SU-DHL-6 (cell line): ENCODE measurements at regions not wholly inside any gene's neighbourhood (a gene's known extent, or its start where the extent isn't known, plus 50 kb on each side); places are given as distances from the start of the nearest gene placed in this dataset.
"Not testable (repeated sequence)": the region's sequence is repeated elsewhere in the genome, so short reads cannot be mapped to it uniquely, and the experiment has no call there.

ENCODE experiments used
- H2AFZ ChIP-seq: fragments of 200-600 bp; sonication (generic); 2 replicates; pipeline ENCODE4 v1.6.1; 2014; ENCODE audit warnings: low read depth, mild to moderate bottlenecking, moderate library complexity, mixed read lengths, antibody characterized with exemption, low read length; ENCODE audit not compliant: severe bottlenecking
- H3F3A ChIP-seq: fragments of 200-600 bp; shearing (Covaris generic); 2 replicates; pipeline ENCODE4 v1.6.0; 2016; ENCODE audit warnings: antibody characterized with exemption, mild to moderate bottlenecking; ENCODE audit not compliant: insufficient read depth
- H3K27ac ChIP-seq: fragments of 200-600 bp; sonication (generic); 2 replicates; pipeline ENCODE4 v1.5.1; 2016; ENCODE audit warnings: low read depth, mild to moderate bottlenecking, low read length, moderate library complexity, mixed read lengths
- H3K27me3 ChIP-seq: fragments of 200-600 bp; sonication (generic), shearing (Covaris generic); 2 replicates; pipeline ENCODE4 v1.6.0; 2014; ENCODE audit warnings: mild to moderate bottlenecking, low read length
- H3K36me3 ChIP-seq: fragments of 200-600 bp; sonication (generic); 2 replicates; pipeline ENCODE4 v1.6.1; 2014; ENCODE audit warnings: mild to moderate bottlenecking, low read length, mixed read lengths
- H3K4me2 ChIP-seq: fragments of 300-600, 200-600 bp; shearing (Covaris generic), sonication (generic); 2 replicates; pipeline ENCODE4 v1.6.0; 2014; ENCODE audit warnings: low read length, low read depth, mild to moderate bottlenecking; ENCODE audit not compliant: poor library complexity, severe bottlenecking
- H3K4me3 ChIP-seq: fragments of 200-600 bp; sonication (generic); 2 replicates; pipeline ENCODE4 v1.5.1; 2014; ENCODE audit warnings: antibody characterized with exemption, low read length, mild to moderate bottlenecking, mixed read lengths; ENCODE audit not compliant: insufficient read depth, poor library complexity, severe bottlenecking
- H3K79me2 ChIP-seq: fragments of 200-600 bp; sonication (generic); 2 replicates; pipeline ENCODE4 v1.6.1; 2014; ENCODE audit warnings: mild to moderate bottlenecking, low read length, moderate library complexity; ENCODE audit not compliant: insufficient read depth
- H3K9ac ChIP-seq: fragments of 200-600 bp; sonication (generic); 2 replicates; pipeline ENCODE4 v1.7.0; 2014; ENCODE audit warnings: mild to moderate bottlenecking, low read length
- H3K9me2 ChIP-seq: fragments of 200-600 bp; sonication (generic); replicated peaks from 2 replicates; pipeline ENCODE4 v1.6.1; 2014; ENCODE audit warnings: low read length; ENCODE audit not compliant: insufficient read depth
- H3K9me3 ChIP-seq: fragments of 200-600 bp; sonication (generic); 2 replicates; pipeline ENCODE4 v1.6.1; 2014; ENCODE audit warnings: low read length, mixed read lengths; ENCODE audit not compliant: insufficient read depth
- H4K20me1 ChIP-seq: fragments of 200-600 bp; sonication (generic); 2 replicates; pipeline ENCODE4 v1.6.1; 2014; ENCODE audit warnings: low read depth, mild to moderate bottlenecking, antibody characterized with exemption, low read length, moderate library complexity, mixed read lengths

GRCh38 chr16:21512280-21513192 lies 86.8 kb upstream of the METTL9 start:
- not testable (repeated sequence) for H3K4me2 ChIP-seq, H4K20me1 ChIP-seq

GRCh38 chr16:21513337-21513741 lies 86.0 kb upstream of the METTL9 start:
- not testable (repeated sequence) for H2AFZ ChIP-seq, H4K20me1 ChIP-seq, H3K27me3 ChIP-seq, H3K4me2 ChIP-seq, H3K27ac ChIP-seq, H3K4me3 ChIP-seq, H3K9ac ChIP-seq, H3K9me2 ChIP-seq, H3K9me3 ChIP-seq, H3K36me3 ChIP-seq
- Histone ChIP-seq H3F3A (peaks cover 14% of the 10 kb centered on the region), H3K79me2 (peaks cover 87% of the 10 kb centered on the region)

More at GRCh38 chr16:21512280-21513192, 86.8 kb upstream of the METTL9 start:
- H3K27me3 ChIP-seq, H3K9me3 ChIP-seq, H3K4me3 ChIP-seq, H3K36me3 ChIP-seq, H3K9me2 ChIP-seq, H3K9ac ChIP-seq, H2AFZ ChIP-seq, H3K27ac ChIP-seq: not testable (repeated sequence)
- Histone ChIP-seq H3K79me2 (peaks cover 89% of the 10 kb centered on the region), H3F3A (peaks cover 16% of the 10 kb centered on the region; the same call in 1 of the 2 replicates)

- not testable (repeated sequence) for H3K4me2 ChIP-seq, H3K4me3 ChIP-seq
Observed at GRCh38 chr16:21513812-21514473, 85.4 kb upstream of the METTL9 start.

GRCh38 chr16:21514474-21514840 lies 84.9 kb upstream of the METTL9 start:
- H3K4me2 ChIP-seq, H3K9me2 ChIP-seq, H3K4me3 ChIP-seq, H3K36me3 ChIP-seq, H3K27me3 ChIP-seq, H3K9ac ChIP-seq, H3K9me3 ChIP-seq, H2AFZ ChIP-seq, H3K27ac ChIP-seq, H4K20me1 ChIP-seq: not testable (repeated sequence)
- peaks cover 13% of the 10 kb centered on the region for H3F3A ChIP-seq
- H3K79me2 ChIP-seq = peaks cover 85% of the 10 kb centered on the region

More at GRCh38 chr16:21513812-21514473, 85.4 kb upstream of the METTL9 start:
- H3K27me3 ChIP-seq, H2AFZ ChIP-seq, H3K9ac ChIP-seq, H4K20me1 ChIP-seq, H3K9me3 ChIP-seq, H3K9me2 ChIP-seq, H3K36me3 ChIP-seq, H3K27ac ChIP-seq: not testable (repeated sequence)
- Histone ChIP-seq H3K79me2 (peaks cover 85% of the 10 kb centered on the region), H3F3A (peaks cover 12% of the 10 kb centered on the region)

GRCh38 chr16:21516705-21517040 lies 82.7 kb upstream of the METTL9 start:
- peak overlapping the region; percentile 41 for H3K4me2 ChIP-seq
- H4K20me1 ChIP-seq = not testable (repeated sequence)

GRCh38 chr16:21517263-21517662 lies 82.1 kb upstream of the METTL9 start:
- H2AFZ ChIP-seq, H3K4me3 ChIP-seq, H3K27me3 ChIP-seq, H3K36me3 ChIP-seq, H3K9me3 ChIP-seq, H3K9me2 ChIP-seq, H4K20me1 ChIP-seq, H3K9ac ChIP-seq: not testable (repeated sequence)
- Histone ChIP-seq H3K79me2 (peaks cover 60% of the 10 kb centered on the region), H3K4me2 (peak overlapping the region; percentile 41), H3F3A (peaks cover 13% of the 10 kb centered on the region), H3K27ac (peak overlapping the region; percentile 67; the same call in 1 of the 2 replicates)

More at GRCh38 chr16:21516705-21517040, 82.7 kb upstream of the METTL9 start:
- H3K36me3 ChIP-seq, H3K9me2 ChIP-seq, H3K27ac ChIP-seq, H2AFZ ChIP-seq, H3K9ac ChIP-seq, H3K9me3 ChIP-seq, H3K27me3 ChIP-seq, H3K4me3 ChIP-seq: not testable (repeated sequence)
- Histone ChIP-seq H3K79me2 (peaks cover 66% of the 10 kb centered on the region), H3F3A (peaks cover 13% of the 10 kb centered on the region)

- H3K4me3 ChIP-seq = peak overlapping the region; percentile 87
- peak overlapping the region; percentile 70 for H3K9ac ChIP-seq
- not testable (repeated sequence) for H3K27me3 ChIP-seq, H3K9me3 ChIP-seq, H2AFZ ChIP-seq, H3K36me3 ChIP-seq, H3K9me2 ChIP-seq, H4K20me1 ChIP-seq
- H3K79me2 ChIP-seq = peaks cover 37% of the 10 kb centered on the region
- peaks cover 13% of the 10 kb centered on the region for H3F3A ChIP-seq
- peak overlapping the region; percentile 86 for H3K27ac ChIP-seq
- peak overlapping the region; percentile 81 for H3K4me2 ChIP-seq
Observed at GRCh38 chr16:21519361-21520133, 79.8 kb upstream of the METTL9 start.
